Retinal pigment epithelial cell (primary cell): ENCODE measurements at regions not wholly inside any gene's neighbourhood (a gene's known extent, or its start where the extent isn't known, plus 50 kb on each side); places are given as distances from the start of the nearest gene placed in this dataset.

Experiments
- DNase-seq: peaks from one replicate; pipeline ENCODE4 v3.0.0-alpha.2; 2010; ENCODE audit warnings: low read depth
- H3K4me3 ChIP-seq: 2 replicates; pipeline ENCODE4 v1.5.1; 2011; ENCODE audit warnings: mild to moderate bottlenecking, low read length, control low read depth, moderate library complexity
- CTCF ChIP-seq: conservative IDR thresholded peaks from 2 replicates; pipeline ENCODE4 v1.5.1; 2011; ENCODE audit warnings: low read depth, low read length, control low read depth, inconsistent platforms

- no peak for DNase-seq
- no peak overlapping the region for H3K4me3 ChIP-seq
- TF ChIP-seq CTCF: no peak
Measured at GRCh38 chr10:59003203-59003602, 173.2 kb upstream of the PHYHIPL start.

DNA sequence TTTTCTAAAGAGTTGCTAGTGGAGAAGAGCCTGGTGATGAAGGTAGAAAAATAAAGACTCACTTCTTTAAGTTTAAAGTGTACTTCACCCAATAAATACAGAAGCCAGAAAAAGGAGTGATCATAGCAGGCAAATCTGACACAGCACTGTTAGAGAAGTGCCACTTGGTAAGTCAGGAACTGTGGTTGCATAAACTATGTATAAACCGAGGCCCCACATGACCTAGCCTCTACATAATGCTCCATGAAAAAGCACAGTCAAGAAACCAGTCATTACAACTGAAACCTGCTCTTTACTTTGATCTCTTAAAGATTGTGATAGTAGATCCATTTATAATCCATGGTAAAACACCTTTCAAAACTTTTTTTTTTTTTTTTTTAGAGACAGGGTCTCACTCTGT, 172.1 kb upstream of the PHYHIPL start:
- DNase-seq: no peak
- TF ChIP-seq CTCF: no peak
- H3K4me3 ChIP-seq: no peak overlapping the region

GRCh38 chr10:59006511-59007306, 169.7 kb upstream of the PHYHIPL start:
- no peak for TF ChIP-seq CTCF
- no peak for DNase-seq
- no peak overlapping the region for H3K4me3 ChIP-seq

DNA sequence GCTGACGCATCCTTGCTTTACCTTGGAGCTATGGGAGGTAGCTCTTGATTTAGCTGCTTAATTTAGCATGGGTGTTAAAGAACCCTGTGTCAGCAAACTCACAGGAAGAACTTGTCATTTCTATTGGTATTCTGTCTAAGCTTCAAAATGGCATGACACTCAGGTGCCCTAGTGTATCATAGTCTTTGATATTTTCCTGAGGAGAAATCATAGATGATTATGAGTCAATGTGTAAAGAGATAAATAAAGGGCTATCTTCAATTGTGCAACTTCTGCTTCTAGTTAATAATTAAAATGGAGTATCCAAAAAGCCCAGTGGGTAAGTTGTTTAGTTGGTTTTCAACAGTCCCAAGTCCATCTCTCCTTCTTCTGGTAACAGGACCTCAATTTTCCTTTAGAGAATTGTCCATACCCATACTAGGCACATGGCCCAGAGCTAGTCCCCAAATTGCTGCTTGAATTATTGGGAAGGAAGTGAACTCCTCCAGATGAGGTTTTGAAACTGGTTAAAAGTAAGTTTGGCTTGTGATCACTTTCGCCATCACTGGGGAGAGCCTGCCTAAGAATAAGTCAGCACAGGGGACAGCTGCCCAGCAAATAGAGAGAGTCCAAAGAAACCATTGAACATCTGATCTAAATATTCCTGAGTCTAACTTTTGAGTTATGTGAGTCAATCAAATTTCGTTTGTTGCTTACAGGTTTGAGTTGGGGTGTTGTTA, 169.0 kb upstream of the PHYHIPL start:
- H3K4me3 ChIP-seq: no peak overlapping the region
- DNase-seq: no peak
- TF ChIP-seq CTCF: no peak

GRCh38 chr10:59008452-59008851, 168.0 kb upstream of the PHYHIPL start:
- H3K4me3 ChIP-seq: no peak overlapping the region
- TF ChIP-seq CTCF: no peak
- no peak for DNase-seq

GRCh38 chr10:59011972-59012632, 164.3 kb upstream of the PHYHIPL start:
- H3K4me3 ChIP-seq: no peak overlapping the region
- no peak for TF ChIP-seq CTCF

More at GRCh38 chr10:59011972-59012632, 164.3 kb upstream of the PHYHIPL start:
- DNase-seq: no peak
